ENCODE measurements at regions not wholly inside any gene's neighbourhood (a gene's known extent, or its start where the extent isn't known, plus 50 kb on each side); places are given as distances from the start of the nearest gene placed in this dataset.

GRCh38 chr15:93206893-93207292, 117.9 kb upstream of the RGMA start:
- H2BK20ac ChIP-seq (ENCODE audit: low read depth, low read length), result no peak overlapping the region
- no peak for DNase-seq
- H3K4me3 ChIP-seq (ENCODE audit: insufficient read depth, low read depth, low read length), result no peak overlapping the region
- no peaks in the 10 kb centered on the region for H3K4me1 ChIP-seq (ENCODE audit: control insufficient read depth, insufficient read depth, low read length)
- ATAC-seq (ENCODE audit: low read depth), result no peak
- H4K5ac ChIP-seq (ENCODE audit: low read depth, low read length), result no peak overlapping the region
- H2AK9ac ChIP-seq (replicated peaks; ENCODE audit: low read depth, low read length, poor library complexity), result no peak overlapping the region
- POLR2A ChIA-PET (ENCODE audit: unreplicated experiment), result no interaction called here
- no peaks in the 10 kb centered on the region for H4K20me1 ChIP-seq (ENCODE audit: insufficient read depth, low read length)
- BruUV-seq (replicated peaks), result no TSS peak
- no peak overlapping the region for H3K4ac ChIP-seq (ENCODE audit: low read depth, low read length)
- H3K23ac ChIP-seq (ENCODE audit: low read depth, low read length), result no peak overlapping the region
- H3K79me1 ChIP-seq (ENCODE audit: low read depth in 1 of 2, low read length in 2 of 2), result no peaks in the 10 kb centered on the region
- H2AFZ ChIP-seq (replicated peaks; ENCODE audit: low read length, poor library complexity), result no peak overlapping the region
- H3K27me3 ChIP-seq (ENCODE audit: control insufficient read depth, insufficient read depth, low read length), result no peaks in the 10 kb centered on the region
- H2AK5ac ChIP-seq (ENCODE audit: low read depth, low read length), result no peak overlapping the region
- in situ Hi-C loops (cut with MboI; ENCODE audit: low sequenced_read_pairs), result no loop called here
- no peak overlapping the region for H4K8ac ChIP-seq (ENCODE audit: low read depth in 2 of 2, low read length in 2 of 2)
- WGBS, 2 experiments (ENCODE audit: extremely low coverage in 2 of 2, insufficient read length in 1 of 2), result no CpG with 5 or more reads among the region's 1 CpG
- no peak overlapping the region for H3K14ac ChIP-seq (replicated peaks; ENCODE audit: low read depth, low read length)
- H3K18ac ChIP-seq (ENCODE audit: low read depth, low read length), result no peak overlapping the region
- TF ChIP-seq RCOR1 (IDR thresholded peaks at IDR 0.05; ENCODE audit: insufficient replicate concordance, low read length) (no peak), CEBPB (IDR thresholded peaks at IDR 0.05; ENCODE audit: low read depth, low read length) (no peak), NFE2L2 (IDR thresholded peaks at IDR 0.05; ENCODE audit: low read depth, low read length) (no peak), FOS (IDR thresholded peaks at IDR 0.05; ENCODE audit: low read depth, low read length) (no peak), MXI1 (IDR thresholded peaks at IDR 0.05; ENCODE audit: borderline replicate concordance, low read depth, low read length) (no peak), ELK1 (IDR thresholded peaks at IDR 0.05; ENCODE audit: borderline replicate concordance, low read depth, low read length) (no peak), MAFK (IDR thresholded peaks at IDR 0.05; ENCODE audit: low read depth, low read length) (no peak)
- H3K9ac ChIP-seq (ENCODE audit: low read depth, low read length), result no peak overlapping the region
- peaks cover 27% of the 10 kb centered on the region for H3K9me3 ChIP-seq (ENCODE audit: control insufficient read depth, insufficient read depth, low read length)
- dilution Hi-C loops (cut with HindIII; ENCODE audit: low sequenced_read_pairs, unreplicated experiment), result no loop called here
- H2BK5ac ChIP-seq (ENCODE audit: low read depth, low read length, poor library complexity, severe bottlenecking), result no peak overlapping the region
- intact Hi-C loops (cut with micrococcal nuclease), result no loop called here
- H2BK15ac ChIP-seq (ENCODE audit: low read depth, low read length), result no peak overlapping the region
- H4K91ac ChIP-seq (ENCODE audit: insufficient read depth, low read depth, low read length), result no peak overlapping the region
- no peak overlapping the region for H3K27ac ChIP-seq (ENCODE audit: insufficient read depth, low read length)
- CTCF ChIA-PET, result interaction anchor here (0.5 kb wide), 1 partner anchor 14 kb away, joined by 3 read pairs; no protein-coding TSS in a partner anchor
- no peak overlapping the region for H2BK120ac ChIP-seq (ENCODE audit: low read depth, low read length)
- no peak overlapping the region for H3K56ac ChIP-seq (ENCODE audit: extremely low read depth, insufficient read depth, low read length)
- H3K9me1 ChIP-seq (ENCODE audit: insufficient read depth, low read length), result no peaks in the 10 kb centered on the region
- H3K36me3 ChIP-seq (ENCODE audit: control insufficient read depth, insufficient read depth, low read length), result no peaks in the 10 kb centered on the region
- no peak overlapping the region for H3K4me2 ChIP-seq (ENCODE audit: low read depth, low read length)
